HEK293 (cell line): ENCODE measurements at regions not wholly inside any gene's neighbourhood (a gene's known extent, or its start where the extent isn't known, plus 50 kb on each side); places are given as distances from the start of the nearest gene placed in this dataset.
A peak's percentile ranks its signal among the peaks of the same experiment; 100 is the strongest.

ENCODE experiments used
- CTCF ChIA-PET: fragments of 350-600 bp; formaldehyde crosslinking; extraction: SDS; loops from one replicate; lab custom pipeline; 2021; ENCODE audit warnings: antibody characterized with exemption; lab: Yijun Ruan, JAX
- POLR2A ChIA-PET: fragments of 300-600 bp; formaldehyde crosslinking; extraction: SDS; loops from one replicate; lab custom pipeline; 2020; ENCODE audit warnings: antibody characterized with exemption, inconsistent platforms; lab: Yijun Ruan, JAX
- H3K27ac ChIP-seq: fragments of 200-500 bp; sonication (Bioruptor generic); 2 replicates; pipeline ENCODE4 v1.5.1; 2014; ENCODE audit warnings: low read depth, low read length, control low read depth, inconsistent platforms; ENCODE audit errors: extremely low read depth
- H3K36me3 ChIP-seq, 2 experiments: fragments of 200-500 bp in 1 of 2; sonication (Bioruptor generic) in 1 of 2; 1 replicate in 1 of 2; 2 replicates in 1 of 2; pipeline ENCODE4 v1.5.1; 2014 to 2017; ENCODE audit warnings: inconsistent platforms in 2 of 2, low read length in 2 of 2; ENCODE audit not compliant: control insufficient read depth in 2 of 2, insufficient read depth in 1 of 2
- H3K4me1 ChIP-seq: fragments of 200-500 bp; sonication (Bioruptor generic); 2 replicates; pipeline ENCODE4 v1.5.1; 2014; ENCODE audit warnings: mild to moderate bottlenecking, low read length, inconsistent platforms; ENCODE audit not compliant: control insufficient read depth, insufficient read depth
- H3K4me3 ChIP-seq: 2 replicates; pipeline ENCODE4 v1.5.1; 2011; ENCODE audit warnings: low read depth, mild to moderate bottlenecking, control low read depth, low read length, moderate library complexity
- H3K9me3 ChIP-seq: fragments of 200-500 bp; sonication (Bioruptor generic); 2 replicates; pipeline ENCODE4 v1.5.1; 2014; ENCODE audit warnings: low read depth, low read length, inconsistent platforms; ENCODE audit not compliant: control insufficient read depth, insufficient read depth
- FEZF1 ChIP-seq: fragments of 450-650 bp; formaldehyde crosslinking; IDR thresholded peaks from 2 replicates; pipeline ENCODE4 v1.5.1; 2016; ENCODE audit warnings: missing biosample characterization, missing genetic modification characterization
- GLI2 ChIP-seq: fragments of 450-650 bp; formaldehyde crosslinking; IDR thresholded peaks from 2 replicates; pipeline ENCODE4; 2017; ENCODE audit warnings: missing biosample characterization, missing genetic modification characterization, low read depth, borderline replicate concordance
- MYNN ChIP-seq: fragments of 450-650 bp; formaldehyde crosslinking; IDR thresholded peaks from 2 replicates; pipeline ENCODE4 v1.5.1; 2016; ENCODE audit warnings: missing biosample characterization, missing genetic modification characterization, borderline replicate concordance
- REPIN1 ChIP-seq: fragments of 450-650 bp; formaldehyde crosslinking; IDR thresholded peaks from 2 replicates; pipeline ENCODE4 v1.5.1; 2017; ENCODE audit warnings: missing biosample characterization, missing genetic modification characterization, low read depth
- SALL2 ChIP-seq: fragments of 450-650 bp; formaldehyde crosslinking; IDR thresholded peaks from 2 replicates; pipeline ENCODE4 v1.5.0; 2017; ENCODE audit warnings: missing biosample characterization, mild to moderate bottlenecking, missing genetic modification characterization, borderline replicate concordance
- SCRT1 ChIP-seq: fragments of 450-650 bp; formaldehyde crosslinking; IDR thresholded peaks from 2 replicates; pipeline ENCODE4 v1.5.1; 2016; ENCODE audit warnings: missing biosample characterization, missing genetic modification characterization, borderline replicate concordance
- ZBTB21 ChIP-seq: fragments of 450-650 bp; formaldehyde crosslinking; IDR thresholded peaks from 2 replicates; pipeline ENCODE4 v1.5.1; 2017; ENCODE audit warnings: missing biosample characterization, missing genetic modification characterization
- ZNF133 ChIP-seq: fragments of 450-650 bp; formaldehyde crosslinking; IDR thresholded peaks from 2 replicates; pipeline ENCODE4 v1.5.1; 2016; ENCODE audit warnings: missing biosample characterization, missing genetic modification characterization
- ZNF155 ChIP-seq: fragments of 450-650 bp; formaldehyde crosslinking; IDR thresholded peaks from 2 replicates; pipeline ENCODE4 v1.5.1; 2016; ENCODE audit warnings: missing biosample characterization, missing genetic modification characterization
- ZNF324 ChIP-seq: fragments of 450-650 bp; formaldehyde crosslinking; IDR thresholded peaks from 2 replicates; pipeline ENCODE4 v1.5.1; 2016; ENCODE audit warnings: missing biosample characterization, missing genetic modification characterization
- ZNF510 ChIP-seq: fragments of 450-650 bp; formaldehyde crosslinking; IDR thresholded peaks from 2 replicates; pipeline ENCODE4 v1.5.1; 2018; ENCODE audit warnings: mild to moderate bottlenecking, missing genetic modification characterization, missing biosample characterization; ENCODE audit not compliant: insufficient replicate concordance
- ZNF521 ChIP-seq: fragments of 450-650 bp; formaldehyde crosslinking; IDR thresholded peaks from 2 replicates; pipeline ENCODE4 v1.5.1; 2017; ENCODE audit warnings: missing biosample characterization, mild to moderate bottlenecking, missing genetic modification characterization
- ZNF548 ChIP-seq: fragments of 450-650 bp; formaldehyde crosslinking; IDR thresholded peaks from 2 replicates; pipeline ENCODE4 v1.5.1; 2016; ENCODE audit warnings: missing biosample characterization, missing genetic modification characterization
- ZNF580 ChIP-seq: fragments of 450-650 bp; formaldehyde crosslinking; IDR thresholded peaks from 2 replicates; pipeline ENCODE4 v1.5.1; 2016; ENCODE audit warnings: missing biosample characterization, missing genetic modification characterization
- ZNF624 ChIP-seq: fragments of 450-650 bp; formaldehyde crosslinking; IDR thresholded peaks from 2 replicates; pipeline ENCODE4 v1.5.1; 2017; ENCODE audit warnings: missing biosample characterization, missing genetic modification characterization
- ZNF639 ChIP-seq: fragments of 450-650 bp; formaldehyde crosslinking; IDR thresholded peaks from 2 replicates; pipeline ENCODE4 v1.5.1; 2016; ENCODE audit warnings: missing biosample characterization, missing genetic modification characterization
- ZNF658 ChIP-seq: fragments of 450-650 bp; formaldehyde crosslinking; IDR thresholded peaks from 2 replicates; pipeline ENCODE4; 2016; ENCODE audit warnings: missing biosample characterization, missing genetic modification characterization
- ZNF707 ChIP-seq: fragments of 450-650 bp; formaldehyde crosslinking; IDR thresholded peaks from 2 replicates; pipeline ENCODE4 v1.5.1; 2016; ENCODE audit warnings: missing biosample characterization, missing genetic modification characterization
- ZNF747 ChIP-seq: fragments of 450-650 bp; formaldehyde crosslinking; IDR thresholded peaks from 2 replicates; pipeline ENCODE4 v1.5.1; 2016; ENCODE audit warnings: missing biosample characterization, missing genetic modification characterization
- ZNF76 ChIP-seq: fragments of 450-650 bp; formaldehyde crosslinking; IDR thresholded peaks from 2 replicates; pipeline ENCODE4; 2016; ENCODE audit warnings: low read depth, missing biosample characterization, missing genetic modification characterization, borderline replicate concordance
- ZNF768 ChIP-seq: fragments of 450-650 bp; formaldehyde crosslinking; IDR thresholded peaks from 2 replicates; pipeline ENCODE4 v1.5.1; 2018; ENCODE audit warnings: missing biosample characterization, mild to moderate bottlenecking, missing genetic modification characterization
- ZXDB ChIP-seq: fragments of 450-650 bp; formaldehyde crosslinking; IDR thresholded peaks from 2 replicates; pipeline ENCODE4 v1.5.1; 2016; ENCODE audit warnings: missing biosample characterization, missing genetic modification characterization
- TF ChIP-seq, protein P1 (sequence below): fragments of 450-650 bp; formaldehyde crosslinking; IDR thresholded peaks from 2 replicates; pipeline ENCODE4 v1.5.0; 2017; ENCODE audit warnings: missing biosample characterization, missing genetic modification characterization, borderline replicate concordance
- TF ChIP-seq, protein P2 (sequence below): fragments of 450-650 bp; formaldehyde crosslinking; IDR thresholded peaks from 2 replicates; pipeline ENCODE4 v1.5.1; 2016; ENCODE audit warnings: missing biosample characterization, missing genetic modification characterization
- TF ChIP-seq, protein P3 (sequence below): fragments of 450-650 bp; IDR thresholded peaks from 2 replicates; pipeline ENCODE4 v1.5.1; 2018; ENCODE audit warnings: missing biosample characterization, missing genetic modification characterization
- TF ChIP-seq, protein P4 (sequence below): fragments of 450-650 bp; formaldehyde crosslinking; IDR thresholded peaks from 2 replicates; pipeline ENCODE4 v1.5.1; 2016; ENCODE audit warnings: missing biosample characterization, missing genetic modification characterization
- TF ChIP-seq, protein P5 (sequence below): fragments of 450-650 bp; formaldehyde crosslinking; IDR thresholded peaks from 2 replicates; pipeline ENCODE4 v1.5.1; 2016; ENCODE audit warnings: missing biosample characterization, missing genetic modification characterization, low read depth

- Histone ChIP-seq H3K4me3 (no peak overlapping the region), H3K9me3 (no peaks in the 10 kb centered on the region), H3K27ac (no peak overlapping the region), H3K36me3 (no peaks in the 10 kb centered on the region), H3K4me1 (no peaks in the 10 kb centered on the region)
- POLR2A ChIA-PET = no interaction called here
- TF ChIP-seq ZNF707 (tag by site-specific recombination) (peak; percentile 6; the same call in 1 of the 2 replicates), ZNF580 (no peak), ZNF510 (tag by site-specific recombination) (no peak), ZNF624 (tag by site-specific recombination) (no peak), ZNF658 (tag by site-specific recombination) (peak; percentile 84; the same call in 1 of the 2 replicates), REPIN1 (tag by site-specific recombination) (no peak), ZBTB21 (tag by site-specific recombination) (no peak), ZXDB (no peak), FEZF1 (no peak), MYNN (tag by site-specific recombination) (no peak), ZNF768 (tag by site-specific recombination) (no peak), ZNF548 (no peak), SALL2 (tag by site-specific recombination) (0 out of 2 replicates have a peak, but pooled peaks have one; percentile 46), SCRT1 (tag by site-specific recombination) (no peak), ZNF76 (tag by site-specific recombination) (no peak), GLI2 (no peak), ZNF133 (no peak), ZNF747 (tag by site-specific recombination) (0 out of 2 replicates have a peak, but pooled peaks have one; percentile 48), ZNF521 (tag by site-specific recombination) (0 out of 2 replicates have a peak, but pooled peaks have one; percentile 20), ZNF324 (tag by site-specific recombination) (no peak), ZNF639 (no peak), ZNF155 (tag by site-specific recombination) (no peak)
- TF ChIP-seq, protein P1, sequence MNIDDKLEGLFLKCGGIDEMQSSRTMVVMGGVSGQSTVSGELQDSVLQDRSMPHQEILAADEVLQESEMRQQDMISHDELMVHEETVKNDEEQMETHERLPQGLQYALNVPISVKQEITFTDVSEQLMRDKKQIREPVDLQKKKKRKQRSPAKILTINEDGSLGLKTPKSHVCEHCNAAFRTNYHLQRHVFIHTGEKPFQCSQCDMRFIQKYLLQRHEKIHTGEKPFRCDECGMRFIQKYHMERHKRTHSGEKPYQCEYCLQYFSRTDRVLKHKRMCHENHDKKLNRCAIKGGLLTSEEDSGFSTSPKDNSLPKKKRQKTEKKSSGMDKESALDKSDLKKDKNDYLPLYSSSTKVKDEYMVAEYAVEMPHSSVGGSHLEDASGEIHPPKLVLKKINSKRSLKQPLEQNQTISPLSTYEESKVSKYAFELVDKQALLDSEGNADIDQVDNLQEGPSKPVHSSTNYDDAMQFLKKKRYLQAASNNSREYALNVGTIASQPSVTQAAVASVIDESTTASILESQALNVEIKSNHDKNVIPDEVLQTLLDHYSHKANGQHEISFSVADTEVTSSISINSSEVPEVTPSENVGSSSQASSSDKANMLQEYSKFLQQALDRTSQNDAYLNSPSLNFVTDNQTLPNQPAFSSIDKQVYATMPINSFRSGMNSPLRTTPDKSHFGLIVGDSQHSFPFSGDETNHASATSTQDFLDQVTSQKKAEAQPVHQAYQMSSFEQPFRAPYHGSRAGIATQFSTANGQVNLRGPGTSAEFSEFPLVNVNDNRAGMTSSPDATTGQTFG (tag by site-specific recombination) = peak; percentile 75; the same call in 1 of the 2 replicates
- TF ChIP-seq, protein P2, sequence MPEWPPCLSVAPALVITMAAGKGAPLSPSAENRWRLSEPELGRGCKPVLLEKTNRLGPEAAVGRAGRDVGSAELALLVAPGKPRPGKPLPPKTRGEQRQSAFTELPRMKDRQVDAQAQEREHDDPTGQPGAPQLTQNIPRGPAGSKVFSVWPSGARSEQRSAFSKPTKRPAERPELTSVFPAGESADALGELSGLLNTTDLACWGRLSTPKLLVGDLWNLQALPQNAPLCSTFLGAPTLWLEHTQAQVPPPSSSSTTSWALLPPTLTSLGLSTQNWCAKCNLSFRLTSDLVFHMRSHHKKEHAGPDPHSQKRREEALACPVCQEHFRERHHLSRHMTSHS (tag by site-specific recombination) = no peak
- TF ChIP-seq, protein P3, sequence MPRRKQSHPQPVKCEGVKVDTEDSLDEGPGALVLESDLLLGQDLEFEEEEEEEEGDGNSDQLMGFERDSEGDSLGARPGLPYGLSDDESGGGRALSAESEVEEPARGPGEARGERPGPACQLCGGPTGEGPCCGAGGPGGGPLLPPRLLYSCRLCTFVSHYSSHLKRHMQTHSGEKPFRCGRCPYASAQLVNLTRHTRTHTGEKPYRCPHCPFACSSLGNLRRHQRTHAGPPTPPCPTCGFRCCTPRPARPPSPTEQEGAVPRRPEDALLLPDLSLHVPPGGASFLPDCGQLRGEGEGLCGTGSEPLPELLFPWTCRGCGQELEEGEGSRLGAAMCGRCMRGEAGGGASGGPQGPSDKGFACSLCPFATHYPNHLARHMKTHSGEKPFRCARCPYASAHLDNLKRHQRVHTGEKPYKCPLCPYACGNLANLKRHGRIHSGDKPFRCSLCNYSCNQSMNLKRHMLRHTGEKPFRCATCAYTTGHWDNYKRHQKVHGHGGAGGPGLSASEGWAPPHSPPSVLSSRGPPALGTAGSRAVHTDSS = peak; percentile 86
- TF ChIP-seq, protein P4, sequence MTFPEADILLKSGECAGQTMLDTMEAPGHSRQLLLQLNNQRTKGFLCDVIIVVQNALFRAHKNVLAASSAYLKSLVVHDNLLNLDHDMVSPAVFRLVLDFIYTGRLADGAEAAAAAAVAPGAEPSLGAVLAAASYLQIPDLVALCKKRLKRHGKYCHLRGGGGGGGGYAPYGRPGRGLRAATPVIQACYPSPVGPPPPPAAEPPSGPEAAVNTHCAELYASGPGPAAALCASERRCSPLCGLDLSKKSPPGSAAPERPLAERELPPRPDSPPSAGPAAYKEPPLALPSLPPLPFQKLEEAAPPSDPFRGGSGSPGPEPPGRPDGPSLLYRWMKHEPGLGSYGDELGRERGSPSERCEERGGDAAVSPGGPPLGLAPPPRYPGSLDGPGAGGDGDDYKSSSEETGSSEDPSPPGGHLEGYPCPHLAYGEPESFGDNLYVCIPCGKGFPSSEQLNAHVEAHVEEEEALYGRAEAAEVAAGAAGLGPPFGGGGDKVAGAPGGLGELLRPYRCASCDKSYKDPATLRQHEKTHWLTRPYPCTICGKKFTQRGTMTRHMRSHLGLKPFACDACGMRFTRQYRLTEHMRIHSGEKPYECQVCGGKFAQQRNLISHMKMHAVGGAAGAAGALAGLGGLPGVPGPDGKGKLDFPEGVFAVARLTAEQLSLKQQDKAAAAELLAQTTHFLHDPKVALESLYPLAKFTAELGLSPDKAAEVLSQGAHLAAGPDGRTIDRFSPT (tag by site-specific recombination) = no peak
- TF ChIP-seq, protein P5, sequence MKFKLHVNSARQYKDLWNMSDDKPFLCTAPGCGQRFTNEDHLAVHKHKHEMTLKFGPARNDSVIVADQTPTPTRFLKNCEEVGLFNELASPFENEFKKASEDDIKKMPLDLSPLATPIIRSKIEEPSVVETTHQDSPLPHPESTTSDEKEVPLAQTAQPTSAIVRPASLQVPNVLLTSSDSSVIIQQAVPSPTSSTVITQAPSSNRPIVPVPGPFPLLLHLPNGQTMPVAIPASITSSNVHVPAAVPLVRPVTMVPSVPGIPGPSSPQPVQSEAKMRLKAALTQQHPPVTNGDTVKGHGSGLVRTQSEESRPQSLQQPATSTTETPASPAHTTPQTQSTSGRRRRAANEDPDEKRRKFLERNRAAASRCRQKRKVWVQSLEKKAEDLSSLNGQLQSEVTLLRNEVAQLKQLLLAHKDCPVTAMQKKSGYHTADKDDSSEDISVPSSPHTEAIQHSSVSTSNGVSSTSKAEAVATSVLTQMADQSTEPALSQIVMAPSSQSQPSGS = peak; percentile 70
- TF ChIP-seq, all 188 proteins: peak for 8
- CTCF ChIA-PET = no interaction called here
These were observed 67.2 kb downstream of the MBD3L1 start for GRCh38 chr19:8899356-8899755.
